Suprapubic skin (tissue), 3 donors: ENCODE measurements at regions not wholly inside any gene's neighbourhood (a gene's known extent, or its start where the extent isn't known, plus 50 kb on each side); places are given as distances from the start of the nearest gene placed in this dataset.

Source experiments
- CTCF ChIP-seq, 2 donors: fragments of 200-600 bp in 1 of 2; fragments of 450-650 bp in 1 of 2; sonication (generic) in 1 of 2; IDR thresholded peaks; one replicate each; pipeline ENCODE4 v1.5.1; 2016 to 2019; ENCODE audit warnings: antibody characterized with exemption in 2 of 2, mild to moderate bottlenecking in 1 of 2, moderate library complexity in 1 of 2
- POLR2A ChIP-seq, 2 donors: fragments of 450-650 bp; IDR thresholded peaks; one replicate each; pipeline ENCODE4 v1.6.1; 2017; ENCODE audit warnings: antibody characterized with exemption in 2 of 2, mild to moderate bottlenecking in 2 of 2, moderate library complexity in 2 of 2

DNA sequence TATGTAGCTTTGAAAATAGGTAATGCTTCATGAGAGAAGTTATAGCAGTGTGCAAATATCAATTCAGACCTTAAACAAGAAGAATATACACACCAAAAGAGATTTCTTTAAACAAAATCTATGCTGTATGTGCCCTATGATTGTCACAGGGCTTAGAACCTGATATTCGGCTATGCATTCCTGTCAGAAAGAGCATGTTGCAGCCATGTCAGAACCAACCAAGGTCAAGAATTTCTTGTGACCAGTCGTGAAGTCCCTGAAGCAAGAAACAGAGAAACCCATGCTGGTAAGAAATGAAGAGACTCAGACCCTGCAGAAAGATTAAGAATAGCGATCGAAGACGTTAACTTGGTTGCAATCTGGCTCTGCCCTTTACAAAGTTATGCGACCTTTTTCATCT is 210.3 kb upstream of the SPIN4 start:
- TF ChIP-seq CTCF (IDR thresholded peaks at IDR 0.05) (no peak), POLR2A (IDR thresholded peaks at IDR 0.05) (no peak)
